ENCODE measurements at regions not wholly inside any gene's neighbourhood (a gene's known extent, or its start where the extent isn't known, plus 50 kb on each side); places are given as distances from the start of the nearest gene placed in this dataset.

DNA sequence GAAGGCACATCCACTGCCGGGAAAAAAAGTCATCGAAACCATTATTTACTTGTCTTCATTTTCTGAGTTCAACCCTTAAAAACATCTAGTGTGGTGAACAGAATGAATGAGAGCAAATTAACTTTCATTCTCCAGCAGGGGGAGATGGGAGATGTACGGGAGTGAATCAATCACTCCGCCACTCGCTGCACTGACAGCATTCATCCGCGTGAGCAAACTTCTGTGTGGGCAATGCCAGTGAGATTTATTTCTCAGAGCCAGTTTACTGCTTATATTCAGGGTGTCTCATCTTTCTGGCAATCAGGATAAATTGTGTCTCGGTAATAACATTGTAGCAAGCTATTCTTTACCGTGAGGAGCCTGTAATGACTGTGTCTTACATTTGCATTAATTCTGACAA is 463.6 kb upstream of the MIS18BP1 start:
- H3K27me3 ChIP-seq (ENCODE audit: control insufficient read depth, insufficient read depth, low read length): no peaks in the 10 kb centered on the region
- CTCF ChIA-PET: interaction anchor here (1.0 to 1.1 kb wide), 2 partner anchors 11 to 55 kb away, joined by 3 read pairs; no protein-coding TSS in a partner anchor
- TF ChIP-seq, protein P1, sequence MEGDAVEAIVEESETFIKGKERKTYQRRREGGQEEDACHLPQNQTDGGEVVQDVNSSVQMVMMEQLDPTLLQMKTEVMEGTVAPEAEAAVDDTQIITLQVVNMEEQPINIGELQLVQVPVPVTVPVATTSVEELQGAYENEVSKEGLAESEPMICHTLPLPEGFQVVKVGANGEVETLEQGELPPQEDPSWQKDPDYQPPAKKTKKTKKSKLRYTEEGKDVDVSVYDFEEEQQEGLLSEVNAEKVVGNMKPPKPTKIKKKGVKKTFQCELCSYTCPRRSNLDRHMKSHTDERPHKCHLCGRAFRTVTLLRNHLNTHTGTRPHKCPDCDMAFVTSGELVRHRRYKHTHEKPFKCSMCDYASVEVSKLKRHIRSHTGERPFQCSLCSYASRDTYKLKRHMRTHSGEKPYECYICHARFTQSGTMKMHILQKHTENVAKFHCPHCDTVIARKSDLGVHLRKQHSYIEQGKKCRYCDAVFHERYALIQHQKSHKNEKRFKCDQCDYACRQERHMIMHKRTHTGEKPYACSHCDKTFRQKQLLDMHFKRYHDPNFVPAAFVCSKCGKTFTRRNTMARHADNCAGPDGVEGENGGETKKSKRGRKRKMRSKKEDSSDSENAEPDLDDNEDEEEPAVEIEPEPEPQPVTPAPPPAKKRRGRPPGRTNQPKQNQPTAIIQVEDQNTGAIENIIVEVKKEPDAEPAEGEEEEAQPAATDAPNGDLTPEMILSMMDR (IDR thresholded peaks at IDR 0.05; ENCODE audit: insufficient read depth, low read depth, low read length): peak; percentile 9; the same call in 1 of the 2 replicates
- no peak overlapping the region for H3K4me3 ChIP-seq (ENCODE audit: low read depth, low read length)
- H3K36me3 ChIP-seq (ENCODE audit: control insufficient read depth, insufficient read depth, low read length): no peaks in the 10 kb centered on the region
- no peak for DNase-seq (ENCODE audit: low read depth)
- POLR2A ChIA-PET: no interaction called here

DNA sequence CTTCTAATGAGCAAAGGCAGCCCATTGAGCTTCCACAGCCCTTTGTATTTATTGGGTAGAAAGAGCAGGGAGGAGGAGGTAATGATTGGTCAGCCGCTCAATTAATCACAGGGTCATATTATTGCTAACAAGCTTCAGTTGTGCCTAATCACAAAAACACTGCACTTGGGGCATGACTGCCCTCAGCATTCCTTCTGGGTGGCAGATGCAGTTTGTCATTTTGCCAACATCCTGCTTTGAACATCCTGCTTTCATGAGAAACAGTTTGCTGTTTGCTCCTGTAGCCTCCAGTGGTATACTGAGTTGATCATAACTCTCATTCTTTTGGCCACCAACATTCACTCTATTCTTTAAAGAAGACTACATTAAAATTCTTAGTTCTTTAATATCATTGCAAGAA is 462.9 kb upstream of the MIS18BP1 start:
- no peaks in the 10 kb centered on the region for H3K27me3 ChIP-seq (ENCODE audit: control insufficient read depth, insufficient read depth, low read length)
- CTCF ChIA-PET: interaction anchor here (0.9 to 1.1 kb wide), 2 partner anchors 12 to 24 kb away, joined by 3 read pairs; no protein-coding TSS in a partner anchor
- no peak for DNase-seq (ENCODE audit: low read depth)
- POLR2A ChIA-PET: interaction anchor here (0.6 kb wide), 1 partner anchor 15 kb away, joined by 4 read pairs; no protein-coding TSS in a partner anchor
- H3K4me3 ChIP-seq (ENCODE audit: low read depth, low read length): no peak overlapping the region
- no peaks in the 10 kb centered on the region for H3K36me3 ChIP-seq (ENCODE audit: control insufficient read depth, insufficient read depth, low read length)
- TF ChIP-seq, protein P1 (IDR thresholded peaks at IDR 0.05; ENCODE audit: insufficient read depth, low read depth, low read length): no peak

DNA sequence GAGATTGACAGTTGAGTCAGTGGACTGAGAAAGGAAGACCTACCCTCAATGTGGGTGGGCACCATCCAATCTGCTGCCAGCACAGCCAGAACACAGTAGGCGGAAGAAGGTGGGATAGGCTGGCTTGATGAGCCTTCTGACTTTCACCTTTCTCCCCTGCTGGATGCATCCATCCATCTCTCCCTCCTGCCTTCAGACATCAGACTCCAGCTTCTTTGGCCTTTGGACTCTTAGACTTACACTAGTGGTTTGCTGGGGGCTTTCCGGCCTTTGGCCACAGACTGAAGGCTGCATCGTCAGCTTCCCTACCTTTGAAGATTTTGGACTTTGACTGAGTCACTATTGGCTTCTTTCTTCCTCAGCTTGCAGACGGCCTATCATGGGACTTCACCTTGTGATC is 456.5 kb upstream of the MIS18BP1 start:
- Histone ChIP-seq H3K4me3 (ENCODE audit: low read depth, low read length) (no peak overlapping the region), H3K36me3 (ENCODE audit: control insufficient read depth, insufficient read depth, low read length) (no peaks in the 10 kb centered on the region), H3K27me3 (ENCODE audit: control insufficient read depth, insufficient read depth, low read length) (no peaks in the 10 kb centered on the region)
- POLR2A ChIA-PET: no interaction called here
- TF ChIP-seq, protein P1 (IDR thresholded peaks at IDR 0.05; ENCODE audit: insufficient read depth, low read depth, low read length): no peak
- no peak for DNase-seq (ENCODE audit: low read depth)
- CTCF ChIA-PET: no interaction called here

DNA sequence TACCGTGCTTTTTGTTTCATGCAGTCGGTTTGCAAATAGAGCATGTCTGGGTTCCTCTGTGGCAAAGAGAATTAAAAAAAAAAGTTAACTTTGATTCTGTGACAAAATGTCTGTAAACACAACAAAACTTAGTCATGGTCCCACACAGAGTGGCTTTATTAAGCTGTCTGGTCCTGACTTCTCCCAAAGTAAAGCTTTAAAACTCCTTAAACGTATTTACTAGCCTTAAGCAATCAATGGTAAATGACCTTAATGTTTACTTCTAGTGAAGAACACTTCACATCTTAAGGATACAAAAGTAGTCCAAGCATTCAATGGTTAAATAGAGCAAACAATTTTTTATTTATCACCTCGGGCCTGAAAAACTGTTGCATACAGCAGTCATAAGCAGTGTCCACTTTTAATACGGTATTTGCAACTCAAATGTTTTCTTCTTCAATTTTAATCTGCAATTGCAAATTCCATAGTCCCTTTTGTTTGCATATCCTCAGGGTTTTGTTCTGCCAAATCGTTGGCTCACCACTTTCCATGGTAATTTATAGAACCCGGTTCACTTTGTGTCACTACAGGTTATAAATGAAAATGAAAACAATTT is 453.0 kb upstream of the MIS18BP1 start:
- Histone ChIP-seq H3K4me3 (ENCODE audit: low read depth, low read length) (no peak overlapping the region), H3K27me3 (ENCODE audit: control insufficient read depth, insufficient read depth, low read length) (no peaks in the 10 kb centered on the region), H3K36me3 (ENCODE audit: control insufficient read depth, insufficient read depth, low read length) (no peaks in the 10 kb centered on the region)
- ChIA-PET POLR2A (no interaction called here), CTCF (interaction anchor here (0.7 kb wide), 2 partner anchors 15 to 821 kb away, joined by 3 read pairs; no protein-coding TSS in a partner anchor)
- DNase-seq (ENCODE audit: low read depth): no peak
- TF ChIP-seq, protein P1 (IDR thresholded peaks at IDR 0.05; ENCODE audit: insufficient read depth, low read depth, low read length): no peak

DNA sequence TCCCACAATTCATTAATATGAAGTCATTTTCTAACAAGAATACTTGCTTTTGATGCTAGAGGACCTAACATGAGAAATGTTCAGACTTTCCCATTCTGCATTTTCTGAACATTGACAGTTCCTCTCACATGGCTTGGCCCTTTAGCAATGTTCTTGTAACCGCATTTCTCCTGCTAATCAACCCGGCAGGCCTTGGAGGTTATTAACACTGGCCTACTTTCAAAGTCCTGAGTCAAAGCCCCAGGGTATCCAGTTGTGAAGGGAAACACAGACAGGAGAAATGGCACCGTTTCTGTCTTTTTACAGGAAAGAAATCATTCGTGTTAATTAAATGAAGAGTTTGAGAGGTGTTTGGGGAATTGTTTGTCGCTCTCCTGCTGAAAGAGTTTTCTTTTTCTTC is 446.5 kb upstream of the MIS18BP1 start:
- POLR2A ChIA-PET: no interaction called here
- CTCF ChIA-PET: no interaction called here
- TF ChIP-seq, protein P1 (IDR thresholded peaks at IDR 0.05; ENCODE audit: insufficient read depth, low read depth, low read length): no peak
- Histone ChIP-seq H3K27me3 (ENCODE audit: control insufficient read depth, insufficient read depth, low read length) (no peaks in the 10 kb centered on the region), H3K4me3 (ENCODE audit: low read depth, low read length) (no peak overlapping the region), H3K36me3 (ENCODE audit: control insufficient read depth, insufficient read depth, low read length) (no peaks in the 10 kb centered on the region)
- no peak for DNase-seq (ENCODE audit: low read depth)

Measured in BJ (cell line).